Fibroblast of villous mesenchyme (primary cell): ENCODE measurements at regions not wholly inside any gene's neighbourhood (a gene's known extent, or its start where the extent isn't known, plus 50 kb on each side); places are given as distances from the start of the nearest gene placed in this dataset.

Experiments used
- DNase-seq: peaks from one replicate; pipeline ENCODE4 v3.0.0-alpha.2; 2010; ENCODE audit warnings: low read depth
- H3K4me3 ChIP-seq: 2 replicates; pipeline ENCODE4 v1.5.1; 2011; ENCODE audit warnings: low read depth, mild to moderate bottlenecking, low read length
- CTCF ChIP-seq: IDR thresholded peaks from 2 replicates; pipeline ENCODE4 v1.5.1; 2012; ENCODE audit warnings: low read depth, mild to moderate bottlenecking, low read length; ENCODE audit not compliant: insufficient read depth

- TF ChIP-seq CTCF: no peak
- H3K4me3 ChIP-seq: no peak overlapping the region
- no peak for DNase-seq
These were observed 402.7 kb upstream of the TEX13C start for GRCh38 chrX:124917011-124917410.

GRCh38 chrX:124925681-124926080 lies 394.0 kb upstream of the TEX13C start:
- TF ChIP-seq CTCF: no peak
- no peak for DNase-seq
- no peak overlapping the region for H3K4me3 ChIP-seq

- no peak for DNase-seq
- H3K4me3 ChIP-seq: no peak overlapping the region
- TF ChIP-seq CTCF: no peak
These were observed 388.4 kb upstream of the TEX13C start for GRCh38 chrX:124931241-124931640.

- DNase-seq: no peak
- no peak for TF ChIP-seq CTCF
These were observed 387.7 kb upstream of the TEX13C start for GRCh38 chrX:124931958-124932357.

GRCh38 chrX:124938715-124939114 lies 381.0 kb upstream of the TEX13C start:
- DNase-seq: no peak
- H3K4me3 ChIP-seq: no peak overlapping the region
- TF ChIP-seq CTCF: no peak

More at GRCh38 chrX:124931958-124932357, 387.7 kb upstream of the TEX13C start:
- no peak overlapping the region for H3K4me3 ChIP-seq

GRCh38 chrX:124940531-124940930 lies 379.1 kb upstream of the TEX13C start:
- H3K4me3 ChIP-seq: no peak overlapping the region
- TF ChIP-seq CTCF: no peak
- no peak for DNase-seq

GRCh38 chrX:124954402-124954801 lies 365.3 kb upstream of the TEX13C start:
- DNase-seq: no peak
- TF ChIP-seq CTCF: no peak
- no peak overlapping the region for H3K4me3 ChIP-seq
